ENCODE measurements at regions not wholly inside any gene's neighbourhood (a gene's known extent, or its start where the extent isn't known, plus 50 kb on each side); places are given as distances from the start of the nearest gene placed in this dataset.

DNA sequence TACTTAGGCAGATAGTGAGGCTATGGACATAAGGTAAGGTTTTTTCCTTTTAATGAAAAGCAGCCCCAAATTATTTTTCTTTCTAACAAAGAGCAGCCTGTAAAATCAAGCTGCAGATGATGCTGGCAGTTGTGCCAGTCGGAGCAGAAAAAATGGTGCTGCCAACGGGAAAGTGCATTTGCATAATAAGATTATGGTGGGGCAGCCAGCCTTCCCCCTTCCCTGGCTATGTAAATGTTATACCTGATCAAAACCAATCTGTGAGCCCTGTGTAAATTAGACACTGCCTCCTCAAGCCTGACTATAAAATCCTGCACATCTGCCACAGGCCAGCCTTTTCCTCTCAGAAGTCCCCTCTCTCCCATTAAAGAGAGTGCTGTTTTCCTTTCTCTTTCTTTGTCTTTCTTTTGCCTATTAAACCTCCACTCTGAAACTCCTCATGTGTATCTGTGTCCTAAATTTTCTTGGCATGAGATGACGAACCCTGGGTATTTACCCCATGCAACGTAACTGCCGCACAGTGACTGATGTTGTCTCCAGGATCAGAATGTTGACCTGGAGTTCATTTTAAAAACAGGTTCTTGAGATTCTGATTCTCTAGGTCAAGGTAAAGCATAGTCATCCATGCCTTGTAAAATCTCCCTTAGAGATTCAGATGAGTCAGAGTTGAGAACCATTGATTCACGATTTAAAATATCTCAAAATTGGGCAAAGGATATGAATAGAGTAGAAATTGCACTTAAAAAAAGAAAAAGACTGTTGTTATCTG, 167.3 kb upstream of the C1GALT1 start:
- no peaks in the 10 kb centered on the region for H3K36me3 ChIP-seq
- no peak overlapping the region for H3K4me3 ChIP-seq
- H3K27me3 ChIP-seq: no peaks in the 10 kb centered on the region
- TF ChIP-seq POLR2A (IDR thresholded peaks at IDR 0.05): no peak
- TF ChIP-seq, protein P1, sequence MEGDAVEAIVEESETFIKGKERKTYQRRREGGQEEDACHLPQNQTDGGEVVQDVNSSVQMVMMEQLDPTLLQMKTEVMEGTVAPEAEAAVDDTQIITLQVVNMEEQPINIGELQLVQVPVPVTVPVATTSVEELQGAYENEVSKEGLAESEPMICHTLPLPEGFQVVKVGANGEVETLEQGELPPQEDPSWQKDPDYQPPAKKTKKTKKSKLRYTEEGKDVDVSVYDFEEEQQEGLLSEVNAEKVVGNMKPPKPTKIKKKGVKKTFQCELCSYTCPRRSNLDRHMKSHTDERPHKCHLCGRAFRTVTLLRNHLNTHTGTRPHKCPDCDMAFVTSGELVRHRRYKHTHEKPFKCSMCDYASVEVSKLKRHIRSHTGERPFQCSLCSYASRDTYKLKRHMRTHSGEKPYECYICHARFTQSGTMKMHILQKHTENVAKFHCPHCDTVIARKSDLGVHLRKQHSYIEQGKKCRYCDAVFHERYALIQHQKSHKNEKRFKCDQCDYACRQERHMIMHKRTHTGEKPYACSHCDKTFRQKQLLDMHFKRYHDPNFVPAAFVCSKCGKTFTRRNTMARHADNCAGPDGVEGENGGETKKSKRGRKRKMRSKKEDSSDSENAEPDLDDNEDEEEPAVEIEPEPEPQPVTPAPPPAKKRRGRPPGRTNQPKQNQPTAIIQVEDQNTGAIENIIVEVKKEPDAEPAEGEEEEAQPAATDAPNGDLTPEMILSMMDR (IDR thresholded peaks at IDR 0.05 in 4 of 5, conservative IDR thresholded peaks at IDR 0.05 in 1 of 5): no peak
- in situ Hi-C loops (cut with MboI; ENCODE audit: low sequenced_read_pairs in 4 of 4) (no loop called here), intact Hi-C loops (cut with DNase I; ENCODE audit: low total_unique reads) (no loop called here)
- H3K27ac ChIP-seq: no peak overlapping the region
- ATAC-seq (no peak), DNase-seq (no peak)
- H3K4me1 ChIP-seq: no peaks in the 10 kb centered on the region
- no peaks in the 10 kb centered on the region for H3K9me3 ChIP-seq

GRCh38 chr7:7017707-7018280, 164.6 kb upstream of the C1GALT1 start:
- Histone ChIP-seq H3K4me3 (no peak overlapping the region), H3K27me3 (no peaks in the 10 kb centered on the region), H3K4me1 (no peaks in the 10 kb centered on the region), H3K9me3 (no peaks in the 10 kb centered on the region), H3K27ac (no peak overlapping the region), H3K36me3 (no peaks in the 10 kb centered on the region)
- in situ Hi-C loops (cut with MboI; ENCODE audit: low sequenced_read_pairs in 4 of 4) (no loop called here), intact Hi-C loops (cut with DNase I; ENCODE audit: low total_unique reads) (no loop called here)
- DNase-seq (no peak), ATAC-seq (no peak)
- no peak for TF ChIP-seq POLR2A (IDR thresholded peaks at IDR 0.05)
- TF ChIP-seq, protein P1 (IDR thresholded peaks at IDR 0.05 in 4 of 5, conservative IDR thresholded peaks at IDR 0.05 in 1 of 5): no peak

DNA sequence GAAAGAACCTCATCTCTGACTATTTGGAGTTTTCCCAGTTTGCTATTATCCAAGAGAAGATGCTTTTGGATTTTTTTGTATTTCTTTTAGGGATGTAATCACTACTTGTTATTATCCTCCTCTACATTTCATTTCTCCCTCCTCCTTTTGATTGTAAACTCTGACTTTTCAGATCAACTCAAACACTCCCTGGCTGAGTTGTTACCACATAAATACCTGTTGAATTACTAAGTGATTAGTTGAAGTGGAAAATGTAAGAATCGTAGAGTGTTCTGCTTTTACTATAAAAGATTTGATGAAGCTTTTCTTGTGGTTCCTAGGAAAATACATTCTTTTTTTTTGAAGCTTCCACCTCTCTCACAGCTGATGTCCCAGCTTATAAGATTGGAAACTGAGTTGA, 164.1 kb upstream of the C1GALT1 start:
- in situ Hi-C loops (cut with MboI; ENCODE audit: low sequenced_read_pairs in 4 of 4): no loop called here
- TF ChIP-seq POLR2A (IDR thresholded peaks at IDR 0.05): no peak
- TF ChIP-seq, protein P1 (IDR thresholded peaks at IDR 0.05 in 4 of 5, conservative IDR thresholded peaks at IDR 0.05 in 1 of 5): no peak
- H3K9me3 ChIP-seq: no peaks in the 10 kb centered on the region
- DNase-seq: no peak
- no peaks in the 10 kb centered on the region for H3K4me1 ChIP-seq
- intact Hi-C loops (cut with DNase I; ENCODE audit: low total_unique reads): no loop called here
- H3K27me3 ChIP-seq: no peaks in the 10 kb centered on the region
- H3K36me3 ChIP-seq: no peaks in the 10 kb centered on the region
- no peak for ATAC-seq
- H3K27ac ChIP-seq: no peak overlapping the region
- H3K4me3 ChIP-seq: no peak overlapping the region

GRCh38 chr7:7032221-7032620, 150.1 kb upstream of the C1GALT1 start:
- no peaks in the 10 kb centered on the region for H3K9me3 ChIP-seq
- no peak for DNase-seq
- no peak overlapping the region for H3K4me3 ChIP-seq
- in situ Hi-C loops (cut with MboI; ENCODE audit: low sequenced_read_pairs in 4 of 4): no loop called here
- H3K36me3 ChIP-seq: no peaks in the 10 kb centered on the region
- no peak overlapping the region for H3K27ac ChIP-seq
- no peaks in the 10 kb centered on the region for H3K4me1 ChIP-seq
- TF ChIP-seq, protein P1 (IDR thresholded peaks at IDR 0.05 in 4 of 5, conservative IDR thresholded peaks at IDR 0.05 in 1 of 5): no peak
- no peak for TF ChIP-seq POLR2A (IDR thresholded peaks at IDR 0.05)
- intact Hi-C loops (cut with DNase I; ENCODE audit: low total_unique reads): no loop called here
- H3K27me3 ChIP-seq: no peaks in the 10 kb centered on the region
- no peak for ATAC-seq

All from gastrocnemius medialis (tissue), 4 donors.